ENCODE measurements at regions not wholly inside any gene's neighbourhood (a gene's known extent, or its start where the extent isn't known, plus 50 kb on each side); places are given as distances from the start of the nearest gene placed in this dataset.

GRCh38 chr6:169019727-169020491 lies 233.7 kb downstream of the THBS2 start:
- TF ChIP-seq CTCF (IDR thresholded peaks at IDR 0.05; ENCODE audit: low read depth, low read length, missing control alignments): no peak
- H3K4me3 ChIP-seq (ENCODE audit: low read depth, low read length): no peak overlapping the region
- no peak for DNase-seq (ENCODE audit: low read depth)

- no peak overlapping the region for H3K4me3 ChIP-seq (ENCODE audit: low read depth, low read length)
- DNase-seq (ENCODE audit: low read depth): no peak
- no peak for TF ChIP-seq CTCF (IDR thresholded peaks at IDR 0.05; ENCODE audit: low read depth, low read length, missing control alignments)
Observed at GRCh38 chr6:169019111-169019510, 234.5 kb downstream of the THBS2 start.

- H3K4me3 ChIP-seq (ENCODE audit: low read depth, low read length): no peak overlapping the region
- TF ChIP-seq CTCF (IDR thresholded peaks at IDR 0.05; ENCODE audit: low read depth, low read length, missing control alignments): no peak
- no peak for DNase-seq (ENCODE audit: low read depth)
Observed at GRCh38 chr6:169016758-169017157, 236.9 kb downstream of the THBS2 start.

- no peak for TF ChIP-seq CTCF (IDR thresholded peaks at IDR 0.05; ENCODE audit: low read depth, low read length, missing control alignments)
- no peak for DNase-seq (ENCODE audit: low read depth)
Observed at GRCh38 chr6:169014211-169015197, 239.1 kb downstream of the THBS2 start.

GRCh38 chr6:169009628-169010027 lies 244.0 kb downstream of the THBS2 start:
- no peak overlapping the region for H3K4me3 ChIP-seq (ENCODE audit: low read depth, low read length)
- DNase-seq (ENCODE audit: low read depth): no peak
- no peak for TF ChIP-seq CTCF (IDR thresholded peaks at IDR 0.05; ENCODE audit: low read depth, low read length, missing control alignments)

More at GRCh38 chr6:169014211-169015197, 239.1 kb downstream of the THBS2 start:
- H3K4me3 ChIP-seq (ENCODE audit: low read depth, low read length): no peak overlapping the region

- DNase-seq (ENCODE audit: low read depth): no peak
- no peak for TF ChIP-seq CTCF (IDR thresholded peaks at IDR 0.05; ENCODE audit: low read depth, low read length, missing control alignments)
- no peak overlapping the region for H3K4me3 ChIP-seq (ENCODE audit: low read depth, low read length)
Observed at GRCh38 chr6:169008641-169009257, 244.9 kb downstream of the THBS2 start.
